Keratinocyte (primary cell): ENCODE measurements at regions not wholly inside any gene's neighbourhood (a gene's known extent, or its start where the extent isn't known, plus 50 kb on each side); places are given as distances from the start of the nearest gene placed in this dataset.

Source experiments
- DNase-seq: peaks from one replicate; pipeline ENCODE4 v3.0.0-alpha.2; 2011; ENCODE audit warnings: low read depth, missing footprints, low spot score
- FAIRE-seq: peaks from 2 replicates; lab custom pipeline; 2011; peaks lifted over from hg19 to GRCh38; lab: Jason Lieb, UNC
- H2AFZ ChIP-seq: 2 replicates; pipeline ENCODE4 v1.6.0; 2012; ENCODE audit warnings: low read length, control low read depth, inconsistent platforms; ENCODE audit not compliant: control insufficient read depth
- H3K27ac ChIP-seq: 2 replicates; pipeline ENCODE4 v1.5.1; 2011; ENCODE audit warnings: low read length; ENCODE audit not compliant: control insufficient read depth, insufficient read depth
- H3K27me3 ChIP-seq: 3 replicates; pipeline ENCODE4 v1.6.0; 2011; ENCODE audit warnings: low read length; ENCODE audit not compliant: control insufficient read depth, insufficient read depth; ENCODE audit errors: extremely low read depth
- H3K36me3 ChIP-seq, 2 experiments: 2 replicates in 1 of 2; 3 replicates in 1 of 2; pipeline ENCODE4 v1.5.1; 2011; ENCODE audit warnings: low read length in 2 of 2, mild to moderate bottlenecking in 1 of 2; ENCODE audit not compliant: control insufficient read depth in 2 of 2, insufficient read depth in 2 of 2; ENCODE audit errors: extremely low read depth in 1 of 2
- H3K4me1 ChIP-seq: 3 replicates; pipeline ENCODE4 v1.5.1; 2011; ENCODE audit warnings: low read length; ENCODE audit not compliant: control insufficient read depth, insufficient read depth; ENCODE audit errors: extremely low read depth
- H3K4me2 ChIP-seq: 3 replicates; pipeline ENCODE4 v1.6.0; 2011; ENCODE audit warnings: low read depth, low read length; ENCODE audit not compliant: control insufficient read depth, insufficient read depth; ENCODE audit errors: extremely low read depth
- H3K4me3 ChIP-seq, 3 experiments: fragments of 200-600 bp in 1 of 3; sonication (generic) in 1 of 3; 2 replicates in 2 of 3; 3 replicates in 1 of 3; pipeline ENCODE4 v1.5.1; 2011 to 2016; ENCODE audit warnings: low read length in 3 of 3, mild to moderate bottlenecking in 3 of 3, control low read depth in 2 of 3, inconsistent platforms in 1 of 3, low read depth in 1 of 3, mixed read lengths in 1 of 3, mixed run types in 1 of 3, moderate library complexity in 1 of 3; ENCODE audit not compliant: control insufficient read depth in 2 of 3, insufficient read depth in 2 of 3; ENCODE audit errors: extremely low read depth in 1 of 3
- H3K79me2 ChIP-seq: 2 replicates; pipeline ENCODE4 v1.6.0; 2012; ENCODE audit warnings: low read length; ENCODE audit not compliant: control insufficient read depth, insufficient read depth
- H3K9ac ChIP-seq: 3 replicates; pipeline ENCODE4 v1.6.0; 2011; ENCODE audit warnings: low read length; ENCODE audit not compliant: control insufficient read depth, insufficient read depth; ENCODE audit errors: extremely low read depth
- H3K9me1 ChIP-seq: 3 replicates; pipeline ENCODE4 v1.6.0; 2011; ENCODE audit warnings: low read length; ENCODE audit not compliant: control insufficient read depth, insufficient read depth; ENCODE audit errors: extremely low read depth
- H3K9me3 ChIP-seq: 2 replicates; pipeline ENCODE4 v1.5.1; 2012; ENCODE audit warnings: low read depth, low read length; ENCODE audit not compliant: control insufficient read depth
- H4K20me1 ChIP-seq: 3 replicates; pipeline ENCODE4 v1.6.0; 2011; ENCODE audit warnings: low read length; ENCODE audit not compliant: control insufficient read depth, insufficient read depth; ENCODE audit errors: extremely low read depth
- CTCF ChIP-seq, 3 experiments: IDR thresholded peaks in 1 of 3; conservative IDR thresholded peaks in 1 of 3; optimal IDR thresholded peaks in 1 of 3; 2 replicates in 2 of 3; 3 replicates in 1 of 3; pipeline versions ENCODE3 to v1.5.1; 2011; ENCODE audit warnings: low read length in 3 of 3, mild to moderate bottlenecking in 3 of 3, moderate library complexity in 2 of 3, control low read depth in 1 of 3, inconsistent platforms in 1 of 3; ENCODE audit not compliant: insufficient read depth in 2 of 3; ENCODE audit errors: extremely low read depth in 1 of 3
- EZH2 ChIP-seq: IDR thresholded peaks from one replicate; pipeline ENCODE4 v1.6.1; 2012; ENCODE audit warnings: inconsistent platforms, mild to moderate bottlenecking, low read length, moderate library complexity
- dilution Hi-C: fragments of 300-500 bp; cut with MboI; formaldehyde crosslinking; loops from one replicate; pipeline ENCODE4 v1.7.0; 2020; ENCODE audit warnings: low sequenced_read_pairs; ENCODE audit not compliant: extremely low pct_ligation_motif_present

- H4K20me1 ChIP-seq: no peaks in the 10 kb centered on the region
- dilution Hi-C loops: no loop called here
- H3K9ac ChIP-seq: no peak overlapping the region
- H3K4me2 ChIP-seq: no peak overlapping the region
- no peaks in the 10 kb centered on the region for H3K9me1 ChIP-seq
- peaks cover 2% of the 10 kb centered on the region for H3K9me3 ChIP-seq
- H2AFZ ChIP-seq: no peak overlapping the region
- TF ChIP-seq CTCF (optimal IDR thresholded peaks at IDR 0.05 in 1 of 3, IDR thresholded peaks at IDR 0.05 in 1 of 3, conservative IDR thresholded peaks at IDR 0.05 in 1 of 3; ENCODE audit: extremely low read depth in 1 of 3, insufficient read depth in 2 of 3, low read length in 3 of 3) (no peak), EZH2 (no peak)
- H3K4me3 ChIP-seq: no peak overlapping the region
- no peak for DNase-seq
- H3K4me1 ChIP-seq: no peaks in the 10 kb centered on the region
- no peak overlapping the region for H3K27ac ChIP-seq
- H3K36me3 ChIP-seq: no peaks in the 10 kb centered on the region
- FAIRE-seq: no peak
- no peaks in the 10 kb centered on the region for H3K79me2 ChIP-seq
- H3K27me3 ChIP-seq: no peaks in the 10 kb centered on the region
Measured at GRCh38 chr14:39755269-39755878, 323.1 kb upstream of the FBXO33 start.

GRCh38 chr14:39740454-39740853 lies 308.2 kb upstream of the FBXO33 start:
- Histone ChIP-seq H3K9me3 (peaks cover 4% of the 10 kb centered on the region), H3K4me2 (no peak overlapping the region), H3K4me1 (no peaks in the 10 kb centered on the region), H3K36me3 (no peaks in the 10 kb centered on the region), H3K9me1 (no peaks in the 10 kb centered on the region), H3K79me2 (no peaks in the 10 kb centered on the region), H3K4me3 (no peak overlapping the region), H3K27me3 (no peaks in the 10 kb centered on the region), H2AFZ (no peak overlapping the region), H3K9ac (no peak overlapping the region), H4K20me1 (no peaks in the 10 kb centered on the region), H3K27ac (no peak overlapping the region)
- FAIRE-seq: no peak
- dilution Hi-C loops: no loop called here
- no peak for TF ChIP-seq EZH2
- no peak for TF ChIP-seq CTCF (optimal IDR thresholded peaks at IDR 0.05 in 1 of 3, IDR thresholded peaks at IDR 0.05 in 1 of 3, conservative IDR thresholded peaks at IDR 0.05 in 1 of 3; ENCODE audit: extremely low read depth in 1 of 3, insufficient read depth in 2 of 3, low read length in 3 of 3)
- no peak for DNase-seq
